PC-3 (cell line): ENCODE measurements at regions not wholly inside any gene's neighbourhood (a gene's known extent, or its start where the extent isn't known, plus 50 kb on each side); places are given as distances from the start of the nearest gene placed in this dataset.
"Not testable (repeated sequence)": the region's sequence is repeated elsewhere in the genome, so short reads cannot be mapped to it uniquely, and the experiment has no call there.

Source experiments
- ATAC-seq: fragments of 200-7000 bp; cut with Tn5 transposase; 2 replicates; pipeline ENCODE4 v1.9.1; 2020; ENCODE audit warnings: mild to moderate bottlenecking, moderate library complexity
- BruUV-seq: library from RNA; stranded (reverse); fragments of 400-500 nt; replicated peaks from 2 replicates; lab custom pipeline; 2021; lab: Mats Ljungman, UMichigan
- CTCF ChIA-PET: fragments of 300-600 bp; sonication (Branson Sonifier 250); formaldehyde crosslinking; loops from one replicate; lab custom pipeline; 2022; ENCODE audit warnings: antibody characterized with exemption; lab: Charles Lee
- POLR2A ChIA-PET: fragments of 300-600 bp; sonication (Branson Sonifier 250); formaldehyde crosslinking; loops from one replicate; lab custom pipeline; 2022; ENCODE audit warnings: antibody characterized with exemption; ENCODE audit not compliant: unreplicated experiment; lab: Charles Lee
- DNase-seq: peaks from one replicate; pipeline ENCODE4 v3.0.0-alpha.2; 2015
- H2AFZ ChIP-seq: fragments of 300-600 bp; sonication (generic); 2 replicates; pipeline ENCODE4 v1.6.0; 2016; ENCODE audit warnings: antibody characterized with exemption, low read length
- H3F3A ChIP-seq: fragments of 300-600 bp; sonication (generic); one replicate; pipeline ENCODE4 v1.6.0; 2017; ENCODE audit warnings: antibody characterized with exemption, low read length, control low read depth, mild to moderate bottlenecking; ENCODE audit not compliant: unreplicated experiment
- H3K27ac ChIP-seq: fragments of 300-600 bp; sonication (generic); 2 replicates; pipeline ENCODE4 v1.5.1; 2016; ENCODE audit warnings: mild to moderate bottlenecking, low read length
- H3K27me3 ChIP-seq: fragments of 300-600 bp; sonication (generic); 2 replicates; pipeline ENCODE4 v1.6.1; 2016; ENCODE audit warnings: low read length, mixed read lengths
- H3K36me3 ChIP-seq: fragments of 300-600 bp; sonication (generic); 2 replicates; pipeline ENCODE4 v1.6.1; 2016; ENCODE audit warnings: low read depth, mixed run types, low read length, mixed read lengths
- H3K4me1 ChIP-seq: fragments of 300-600 bp; sonication (generic); 2 replicates; pipeline ENCODE4 v1.5.1; 2016; ENCODE audit warnings: low read length; ENCODE audit not compliant: insufficient read depth
- H3K4me2 ChIP-seq: fragments of 300-600 bp; sonication (generic); 2 replicates; pipeline ENCODE4 v1.6.0; 2016; ENCODE audit warnings: low read length
- H3K4me3 ChIP-seq: fragments of 300-600 bp; sonication (generic); 2 replicates; pipeline ENCODE4 v1.5.1; 2016; ENCODE audit warnings: mild to moderate bottlenecking, low read length, mixed read lengths
- H3K79me2 ChIP-seq: fragments of 300-600 bp; sonication (generic); 2 replicates; pipeline ENCODE4 v1.6.1; 2017; ENCODE audit warnings: low read length, mixed read lengths
- H3K9ac ChIP-seq: fragments of 300-600 bp; sonication (generic); 2 replicates; pipeline ENCODE4 v1.6.0; 2016; ENCODE audit warnings: mild to moderate bottlenecking, low read length
- H3K9me2 ChIP-seq: fragments of 300-600 bp; sonication (generic); replicated peaks from 2 replicates; pipeline ENCODE4 v1.6.1; 2016; ENCODE audit warnings: mixed run types, low read length, mixed read lengths
- H3K9me3 ChIP-seq: fragments of 300-600 bp; sonication (generic); 2 replicates; pipeline ENCODE4 v1.6.1; 2016; ENCODE audit warnings: low read length, mixed read lengths
- H4K20me1 ChIP-seq: fragments of 300-600 bp; sonication (generic); 2 replicates; pipeline ENCODE4 v1.6.1; 2016; ENCODE audit warnings: low read length, mixed read lengths
- EZH2 ChIP-seq: fragments of 300-600 bp; sonication (generic); IDR thresholded peaks from one replicate; pipeline ENCODE4 v1.6.1; 2017; ENCODE audit warnings: antibody characterized with exemption, mild to moderate bottlenecking, low read length; ENCODE audit not compliant: unreplicated experiment
- EZH2phosphoT487 ChIP-seq: fragments of 300-600 bp; sonication (generic); IDR thresholded peaks from 2 replicates; pipeline ENCODE4 v1.6.1; 2018; ENCODE audit warnings: mild to moderate bottlenecking, antibody characterized with exemption, low read length, borderline replicate concordance
- intact Hi-C: fragments of 100-400 bp; cut with micrococcal nuclease; formaldehyde crosslinking; loops from 2 replicates; pipeline ENCODE4 v1.9.0; 2023
- TF ChIP-seq, protein P1 (sequence below): fragments of 300-600 bp; sonication (generic); conservative IDR thresholded peaks from 2 replicates; pipeline ENCODE4 v1.5.1; 2017; ENCODE audit warnings: antibody characterized with exemption, low read depth, mild to moderate bottlenecking, low read length

DNA sequence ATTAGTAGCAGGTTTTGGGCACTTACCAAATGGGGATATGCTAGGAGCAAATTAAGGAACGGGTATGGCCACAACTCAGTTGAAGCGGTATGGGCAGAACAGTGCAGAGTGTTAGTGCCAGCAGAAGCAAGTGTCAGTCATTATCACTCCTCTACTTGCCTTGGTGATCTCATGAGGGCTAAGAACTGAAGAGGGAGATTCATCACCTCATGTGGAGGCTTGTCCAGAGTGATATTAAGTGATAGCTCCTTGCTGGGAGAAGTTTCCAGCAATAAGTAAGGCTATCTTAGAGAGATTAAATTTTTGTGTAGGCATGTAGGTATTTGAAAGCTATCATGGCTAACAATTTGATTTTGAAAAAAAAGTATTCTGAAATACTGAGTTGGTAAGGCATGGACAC, 615.4 kb upstream of the SMIM31 start:
- Histone ChIP-seq H3K9ac (no peak overlapping the region), H3F3A (no peaks in the 10 kb centered on the region), H3K4me2 (no peak overlapping the region), H3K27ac (no peak overlapping the region), H3K27me3 (no peaks in the 10 kb centered on the region), H3K79me2 (no peaks in the 10 kb centered on the region), H3K9me3 (no peaks in the 10 kb centered on the region), H3K9me2 (no peaks in the 10 kb centered on the region), H4K20me1 (no peaks in the 10 kb centered on the region), H3K4me1 (no peaks in the 10 kb centered on the region), H3K4me3 (no peak overlapping the region), H2AFZ (no peak overlapping the region), H3K36me3 (no peaks in the 10 kb centered on the region)
- DNase-seq (no peak), ATAC-seq (no peak)
- BruUV-seq, result no TSS peak
- TF ChIP-seq, protein P1, sequence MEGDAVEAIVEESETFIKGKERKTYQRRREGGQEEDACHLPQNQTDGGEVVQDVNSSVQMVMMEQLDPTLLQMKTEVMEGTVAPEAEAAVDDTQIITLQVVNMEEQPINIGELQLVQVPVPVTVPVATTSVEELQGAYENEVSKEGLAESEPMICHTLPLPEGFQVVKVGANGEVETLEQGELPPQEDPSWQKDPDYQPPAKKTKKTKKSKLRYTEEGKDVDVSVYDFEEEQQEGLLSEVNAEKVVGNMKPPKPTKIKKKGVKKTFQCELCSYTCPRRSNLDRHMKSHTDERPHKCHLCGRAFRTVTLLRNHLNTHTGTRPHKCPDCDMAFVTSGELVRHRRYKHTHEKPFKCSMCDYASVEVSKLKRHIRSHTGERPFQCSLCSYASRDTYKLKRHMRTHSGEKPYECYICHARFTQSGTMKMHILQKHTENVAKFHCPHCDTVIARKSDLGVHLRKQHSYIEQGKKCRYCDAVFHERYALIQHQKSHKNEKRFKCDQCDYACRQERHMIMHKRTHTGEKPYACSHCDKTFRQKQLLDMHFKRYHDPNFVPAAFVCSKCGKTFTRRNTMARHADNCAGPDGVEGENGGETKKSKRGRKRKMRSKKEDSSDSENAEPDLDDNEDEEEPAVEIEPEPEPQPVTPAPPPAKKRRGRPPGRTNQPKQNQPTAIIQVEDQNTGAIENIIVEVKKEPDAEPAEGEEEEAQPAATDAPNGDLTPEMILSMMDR, result no peak
- TF ChIP-seq EZH2phosphoT487, result no peak
- intact Hi-C loops, result loop anchor here (10.0 kb wide), 1 partner anchor 166 kb away; no protein-coding TSS in a partner anchor
- ChIA-PET CTCF (no interaction called here), POLR2A (no interaction called here)

DNA sequence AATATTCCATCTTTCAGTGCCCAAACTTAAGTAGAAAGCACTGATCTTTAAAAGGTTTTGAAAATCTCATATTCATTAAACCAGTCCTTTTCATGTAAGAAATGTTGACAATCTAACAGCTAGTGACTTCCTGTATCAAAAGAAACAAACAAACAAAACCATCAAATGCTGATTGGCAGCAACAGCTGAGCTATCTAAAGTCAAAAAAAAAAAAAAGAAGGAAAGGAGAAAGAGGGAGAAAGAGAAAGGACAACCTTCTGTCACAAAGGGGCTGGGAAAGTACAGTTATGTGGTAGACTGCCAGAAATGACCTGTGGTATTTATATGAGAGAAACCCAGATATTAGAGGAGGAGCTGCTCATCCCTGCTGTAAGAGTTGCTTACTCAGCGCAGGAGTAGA, 614.6 kb upstream of the SMIM31 start:
- intact Hi-C loops, result loop anchor here (10.0 kb wide), 1 partner anchor 166 kb away; no protein-coding TSS in a partner anchor
- ChIA-PET POLR2A (interaction anchor here (0.6 kb wide), 1 partner anchor 40 kb away, joined by 4 read pairs; no protein-coding TSS in a partner anchor), CTCF (no interaction called here)
- Histone ChIP-seq H3K4me3 (no peak overlapping the region), H3K4me2 (no peak overlapping the region), H3K79me2 (no peaks in the 10 kb centered on the region), H3K27me3 (no peaks in the 10 kb centered on the region), H2AFZ (no peak overlapping the region), H3K9ac (no peak overlapping the region), H4K20me1 (no peaks in the 10 kb centered on the region), H3K9me2 (no peaks in the 10 kb centered on the region), H3K9me3 (no peaks in the 10 kb centered on the region), H3K27ac (no peak overlapping the region), H3K4me1 (no peaks in the 10 kb centered on the region), H3F3A (no peaks in the 10 kb centered on the region), H3K36me3 (no peaks in the 10 kb centered on the region)
- no TSS peak for BruUV-seq
- DNase-seq (no peak), ATAC-seq (no peak)
- TF ChIP-seq, protein P1, result no peak
- no peak for TF ChIP-seq EZH2
- no peak for TF ChIP-seq EZH2phosphoT487

DNA sequence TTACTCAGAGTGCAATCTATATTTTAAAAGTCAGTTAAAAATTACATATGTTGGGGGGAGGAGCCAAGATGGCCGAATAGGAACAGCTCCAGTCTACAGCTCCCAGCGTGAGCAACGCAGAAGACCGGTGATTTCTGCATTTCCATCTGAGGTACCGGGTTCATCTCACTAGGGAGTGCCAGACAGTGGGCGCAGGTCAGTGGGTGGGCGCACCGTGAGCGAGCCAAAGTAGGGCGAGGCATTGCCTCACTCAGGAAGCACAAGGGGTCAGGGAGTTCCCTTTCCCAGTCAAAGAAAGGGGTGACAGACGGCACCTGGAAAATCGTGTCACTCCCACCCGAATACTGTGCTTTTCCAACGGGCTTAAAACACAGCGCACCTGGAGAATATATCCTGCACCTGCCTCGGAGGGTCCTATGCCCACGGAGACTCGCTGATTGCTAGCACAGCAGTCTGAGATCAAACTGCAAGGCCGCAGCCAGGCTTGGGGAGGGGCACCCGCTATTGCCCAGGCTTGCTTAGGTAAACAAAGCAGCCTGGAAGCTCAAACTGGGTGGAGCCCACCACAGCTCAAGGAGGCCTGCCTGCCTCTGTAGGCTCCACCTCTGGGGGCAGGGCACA, 612.1 kb upstream of the SMIM31 start:
- H3K9me2 ChIP-seq, DNase-seq, H3K79me2 ChIP-seq, H3K9me3 ChIP-seq, POLR2A ChIA-PET, H2AFZ ChIP-seq, H3K27me3 ChIP-seq, H3F3A ChIP-seq, H3K27ac ChIP-seq, H3K4me2 ChIP-seq, ATAC-seq, BruUV-seq, H3K4me3 ChIP-seq, CTCF ChIA-PET, H3K4me1 ChIP-seq, H3K9ac ChIP-seq, H4K20me1 ChIP-seq, intact Hi-C loops, H3K36me3 ChIP-seq: not testable (repeated sequence)
